Suprapubic skin (tissue), 4 donors: ENCODE measurements at regions not wholly inside any gene's neighbourhood (a gene's known extent, or its start where the extent isn't known, plus 50 kb on each side); places are given as distances from the start of the nearest gene placed in this dataset.

Source experiments
- EP300 ChIP-seq: sonication (generic); formaldehyde crosslinking; IDR thresholded peaks from one replicate; pipeline ENCODE4 v1.6.1; 2017; ENCODE audit warnings: antibody characterized with exemption
- POLR2A ChIP-seq, 2 donors: fragments of 450-650 bp; IDR thresholded peaks; one replicate each; pipeline ENCODE4 v1.6.1; 2017; ENCODE audit warnings: antibody characterized with exemption in 2 of 2, mild to moderate bottlenecking in 2 of 2, moderate library complexity in 2 of 2
- POLR2AphosphoS5 ChIP-seq, 3 donors: sonication (generic); formaldehyde crosslinking; IDR thresholded peaks; one replicate each; pipeline ENCODE4 v1.6.1; 2017; ENCODE audit warnings: antibody characterized with exemption in 3 of 3
- TF ChIP-seq, protein P1 (sequence below), 2 donors: fragments of 200-600 bp in 1 of 2; fragments of 450-650 bp in 1 of 2; sonication (generic) in 1 of 2; IDR thresholded peaks; one replicate each; pipeline ENCODE4 v1.5.1; 2016 to 2019; ENCODE audit warnings: antibody characterized with exemption in 2 of 2, mild to moderate bottlenecking in 1 of 2, moderate library complexity in 1 of 2

- TF ChIP-seq EP300 (no peak), POLR2A (IDR thresholded peaks at IDR 0.05) (no peak), POLR2AphosphoS5 (IDR thresholded peaks at IDR 0.05) (no peak)
- TF ChIP-seq, protein P1, sequence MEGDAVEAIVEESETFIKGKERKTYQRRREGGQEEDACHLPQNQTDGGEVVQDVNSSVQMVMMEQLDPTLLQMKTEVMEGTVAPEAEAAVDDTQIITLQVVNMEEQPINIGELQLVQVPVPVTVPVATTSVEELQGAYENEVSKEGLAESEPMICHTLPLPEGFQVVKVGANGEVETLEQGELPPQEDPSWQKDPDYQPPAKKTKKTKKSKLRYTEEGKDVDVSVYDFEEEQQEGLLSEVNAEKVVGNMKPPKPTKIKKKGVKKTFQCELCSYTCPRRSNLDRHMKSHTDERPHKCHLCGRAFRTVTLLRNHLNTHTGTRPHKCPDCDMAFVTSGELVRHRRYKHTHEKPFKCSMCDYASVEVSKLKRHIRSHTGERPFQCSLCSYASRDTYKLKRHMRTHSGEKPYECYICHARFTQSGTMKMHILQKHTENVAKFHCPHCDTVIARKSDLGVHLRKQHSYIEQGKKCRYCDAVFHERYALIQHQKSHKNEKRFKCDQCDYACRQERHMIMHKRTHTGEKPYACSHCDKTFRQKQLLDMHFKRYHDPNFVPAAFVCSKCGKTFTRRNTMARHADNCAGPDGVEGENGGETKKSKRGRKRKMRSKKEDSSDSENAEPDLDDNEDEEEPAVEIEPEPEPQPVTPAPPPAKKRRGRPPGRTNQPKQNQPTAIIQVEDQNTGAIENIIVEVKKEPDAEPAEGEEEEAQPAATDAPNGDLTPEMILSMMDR (IDR thresholded peaks at IDR 0.05): no peak
Measured at GRCh38 chr4:95601356-95601755, 52.6 kb upstream of the UNC5C start.
